ENCODE measurements at regions not wholly inside any gene's neighbourhood (a gene's known extent, or its start where the extent isn't known, plus 50 kb on each side); places are given as distances from the start of the nearest gene placed in this dataset.

DNA sequence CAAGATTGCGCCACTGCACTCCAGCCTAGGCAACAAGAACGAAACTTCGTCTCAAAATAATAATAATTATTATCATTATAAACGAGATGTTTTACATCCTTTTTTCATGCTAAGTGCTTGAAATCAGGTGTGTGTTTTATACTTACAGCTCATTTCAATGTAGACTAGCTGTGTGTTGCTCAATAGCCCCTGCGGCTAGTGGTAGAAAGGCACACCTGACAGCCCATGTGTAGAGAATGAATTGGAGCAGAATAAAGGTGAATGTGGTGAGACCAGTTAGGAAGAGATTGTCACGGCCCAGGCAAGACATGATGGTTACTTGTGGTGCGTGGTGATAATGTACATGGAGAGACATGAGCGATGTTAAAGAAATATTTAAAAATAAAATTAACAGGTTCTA lies 86.7 kb upstream of the TMEM26 start:
- Histone ChIP-seq H3K9ac (ENCODE audit: control insufficient read depth, insufficient read depth, low read length) (no peak overlapping the region), H3K27me3 (replicated peaks in 1 of 2; ENCODE audit: control insufficient read depth in 2 of 2, insufficient read depth in 2 of 2, low read length in 1 of 2) (no peaks in the 10 kb centered on the region), H2AFZ (ENCODE audit: control insufficient read depth, low read depth, low read length) (no peak overlapping the region), H3K27ac (ENCODE audit: control insufficient read depth, insufficient read depth) (no peak overlapping the region), H3K9me3 (replicated peaks; ENCODE audit: control insufficient read depth, insufficient read depth, low read length) (no peaks in the 10 kb centered on the region), H3K79me2 (ENCODE audit: control insufficient read depth, insufficient read depth, low read length) (no peaks in the 10 kb centered on the region), H3K4me1 (ENCODE audit: control insufficient read depth, insufficient read depth, low read length) (no peaks in the 10 kb centered on the region), H3K4me2 (ENCODE audit: control insufficient read depth, insufficient read depth) (no peak overlapping the region), H3K36me3 (ENCODE audit: control insufficient read depth in 2 of 2, insufficient read depth in 2 of 2, low read length in 1 of 2) (no peaks in the 10 kb centered on the region), H3K4me3 (no peak overlapping the region), H4K20me1 (ENCODE audit: control insufficient read depth, insufficient read depth) (no peaks in the 10 kb centered on the region)
- RAD21 ChIA-PET (ENCODE audit: unreplicated experiment): no interaction called here
- FAIRE-seq: no peak
- TF ChIP-seq, protein P1, sequence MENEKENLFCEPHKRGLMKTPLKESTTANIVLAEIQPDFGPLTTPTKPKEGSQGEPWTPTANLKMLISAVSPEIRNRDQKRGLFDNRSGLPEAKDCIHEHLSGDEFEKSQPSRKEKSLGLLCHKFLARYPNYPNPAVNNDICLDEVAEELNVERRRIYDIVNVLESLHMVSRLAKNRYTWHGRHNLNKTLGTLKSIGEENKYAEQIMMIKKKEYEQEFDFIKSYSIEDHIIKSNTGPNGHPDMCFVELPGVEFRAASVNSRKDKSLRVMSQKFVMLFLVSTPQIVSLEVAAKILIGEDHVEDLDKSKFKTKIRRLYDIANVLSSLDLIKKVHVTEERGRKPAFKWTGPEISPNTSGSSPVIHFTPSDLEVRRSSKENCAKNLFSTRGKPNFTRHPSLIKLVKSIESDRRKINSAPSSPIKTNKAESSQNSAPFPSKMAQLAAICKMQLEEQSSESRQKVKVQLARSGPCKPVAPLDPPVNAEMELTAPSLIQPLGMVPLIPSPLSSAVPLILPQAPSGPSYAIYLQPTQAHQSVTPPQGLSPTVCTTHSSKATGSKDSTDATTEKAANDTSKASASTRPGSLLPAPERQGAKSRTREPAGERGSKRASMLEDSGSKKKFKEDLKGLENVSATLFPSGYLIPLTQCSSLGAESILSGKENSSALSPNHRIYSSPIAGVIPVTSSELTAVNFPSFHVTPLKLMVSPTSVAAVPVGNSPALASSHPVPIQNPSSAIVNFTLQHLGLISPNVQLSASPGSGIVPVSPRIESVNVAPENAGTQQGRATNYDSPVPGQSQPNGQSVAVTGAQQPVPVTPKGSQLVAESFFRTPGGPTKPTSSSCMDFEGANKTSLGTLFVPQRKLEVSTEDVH (IDR thresholded peaks at IDR 0.05; ENCODE audit: low read depth, partially characterized antibody): no peak
- no peak for TF ChIP-seq NFYA (IDR thresholded peaks at IDR 0.05; ENCODE audit: borderline replicate concordance, low read depth, low read length)
- TF ChIP-seq, protein P2, sequence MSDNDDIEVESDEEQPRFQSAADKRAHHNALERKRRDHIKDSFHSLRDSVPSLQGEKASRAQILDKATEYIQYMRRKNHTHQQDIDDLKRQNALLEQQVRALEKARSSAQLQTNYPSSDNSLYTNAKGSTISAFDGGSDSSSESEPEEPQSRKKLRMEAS (IDR thresholded peaks at IDR 0.05; ENCODE audit: low read depth, low read length): no peak
- TF ChIP-seq EP300 (IDR thresholded peaks at IDR 0.05; ENCODE audit: borderline replicate concordance in 1 of 2, control insufficient read depth in 1 of 2, low read depth in 2 of 2, low read length in 2 of 2): no peak
- TF ChIP-seq, protein P3, sequence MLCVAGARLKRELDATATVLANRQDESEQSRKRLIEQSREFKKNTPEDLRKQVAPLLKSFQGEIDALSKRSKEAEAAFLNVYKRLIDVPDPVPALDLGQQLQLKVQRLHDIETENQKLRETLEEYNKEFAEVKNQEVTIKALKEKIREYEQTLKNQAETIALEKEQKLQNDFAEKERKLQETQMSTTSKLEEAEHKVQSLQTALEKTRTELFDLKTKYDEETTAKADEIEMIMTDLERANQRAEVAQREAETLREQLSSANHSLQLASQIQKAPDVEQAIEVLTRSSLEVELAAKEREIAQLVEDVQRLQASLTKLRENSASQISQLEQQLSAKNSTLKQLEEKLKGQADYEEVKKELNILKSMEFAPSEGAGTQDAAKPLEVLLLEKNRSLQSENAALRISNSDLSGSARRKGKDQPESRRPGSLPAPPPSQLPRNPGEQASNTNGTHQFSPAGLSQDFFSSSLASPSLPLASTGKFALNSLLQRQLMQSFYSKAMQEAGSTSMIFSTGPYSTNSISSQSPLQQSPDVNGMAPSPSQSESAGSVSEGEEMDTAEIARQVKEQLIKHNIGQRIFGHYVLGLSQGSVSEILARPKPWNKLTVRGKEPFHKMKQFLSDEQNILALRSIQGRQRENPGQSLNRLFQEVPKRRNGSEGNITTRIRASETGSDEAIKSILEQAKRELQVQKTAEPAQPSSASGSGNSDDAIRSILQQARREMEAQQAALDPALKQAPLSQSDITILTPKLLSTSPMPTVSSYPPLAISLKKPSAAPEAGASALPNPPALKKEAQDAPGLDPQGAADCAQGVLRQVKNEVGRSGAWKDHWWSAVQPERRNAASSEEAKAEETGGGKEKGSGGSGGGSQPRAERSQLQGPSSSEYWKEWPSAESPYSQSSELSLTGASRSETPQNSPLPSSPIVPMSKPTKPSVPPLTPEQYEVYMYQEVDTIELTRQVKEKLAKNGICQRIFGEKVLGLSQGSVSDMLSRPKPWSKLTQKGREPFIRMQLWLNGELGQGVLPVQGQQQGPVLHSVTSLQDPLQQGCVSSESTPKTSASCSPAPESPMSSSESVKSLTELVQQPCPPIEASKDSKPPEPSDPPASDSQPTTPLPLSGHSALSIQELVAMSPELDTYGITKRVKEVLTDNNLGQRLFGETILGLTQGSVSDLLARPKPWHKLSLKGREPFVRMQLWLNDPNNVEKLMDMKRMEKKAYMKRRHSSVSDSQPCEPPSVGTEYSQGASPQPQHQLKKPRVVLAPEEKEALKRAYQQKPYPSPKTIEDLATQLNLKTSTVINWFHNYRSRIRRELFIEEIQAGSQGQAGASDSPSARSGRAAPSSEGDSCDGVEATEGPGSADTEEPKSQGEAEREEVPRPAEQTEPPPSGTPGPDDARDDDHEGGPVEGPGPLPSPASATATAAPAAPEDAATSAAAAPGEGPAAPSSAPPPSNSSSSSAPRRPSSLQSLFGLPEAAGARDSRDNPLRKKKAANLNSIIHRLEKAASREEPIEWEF (IDR thresholded peaks at IDR 0.05; ENCODE audit: insufficient replicate concordance, low read depth, low read length): no peak
- no peak for TF ChIP-seq FOXM1 (IDR thresholded peaks at IDR 0.05; ENCODE audit: low read depth, low read length)
- TF ChIP-seq, protein P4, sequence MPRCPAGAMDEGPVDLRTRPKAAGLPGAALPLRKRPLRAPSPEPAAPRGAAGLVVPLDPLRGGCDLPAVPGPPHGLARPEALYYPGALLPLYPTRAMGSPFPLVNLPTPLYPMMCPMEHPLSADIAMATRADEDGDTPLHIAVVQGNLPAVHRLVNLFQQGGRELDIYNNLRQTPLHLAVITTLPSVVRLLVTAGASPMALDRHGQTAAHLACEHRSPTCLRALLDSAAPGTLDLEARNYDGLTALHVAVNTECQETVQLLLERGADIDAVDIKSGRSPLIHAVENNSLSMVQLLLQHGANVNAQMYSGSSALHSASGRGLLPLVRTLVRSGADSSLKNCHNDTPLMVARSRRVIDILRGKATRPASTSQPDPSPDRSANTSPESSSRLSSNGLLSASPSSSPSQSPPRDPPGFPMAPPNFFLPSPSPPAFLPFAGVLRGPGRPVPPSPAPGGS (IDR thresholded peaks at IDR 0.05; ENCODE audit: borderline replicate concordance, insufficient read depth, low read depth, low read length, poor library complexity, severe bottlenecking): no peak
- no peak for TF ChIP-seq NFIC (IDR thresholded peaks at IDR 0.05; ENCODE audit: low read depth, low read length)
- no peak for ATAC-seq
- intact Hi-C loops (cut with micrococcal nuclease; ENCODE audit: unreplicated experiment) (no loop called here), in situ Hi-C loops (cut with MboI) (no loop called here)
- DNase-seq (ENCODE audit: low read depth, low spot score): no peak
- BruUV-seq (replicated peaks): no TSS peak
- POLR2A ChIA-PET: no interaction called here
- CTCF ChIA-PET: interaction anchor here (0.6 kb wide), 1 partner anchor 39 kb away, joined by 3 read pairs; no protein-coding TSS in a partner anchor
- 44% methylated on average over 8 of the region's 8 CpGs for WGBS (ENCODE audit: insufficient coverage, insufficient replicate concordance, low lambda C conversion rate, missing lambda C conversion rate)
- SMC1A ChIA-PET (ENCODE audit: uncharacterized antibody, unreplicated experiment): no interaction called here
